ENCODE measurements at regions not wholly inside any gene's neighbourhood (a gene's known extent, or its start where the extent isn't known, plus 50 kb on each side); places are given as distances from the start of the nearest gene placed in this dataset.

DNA sequence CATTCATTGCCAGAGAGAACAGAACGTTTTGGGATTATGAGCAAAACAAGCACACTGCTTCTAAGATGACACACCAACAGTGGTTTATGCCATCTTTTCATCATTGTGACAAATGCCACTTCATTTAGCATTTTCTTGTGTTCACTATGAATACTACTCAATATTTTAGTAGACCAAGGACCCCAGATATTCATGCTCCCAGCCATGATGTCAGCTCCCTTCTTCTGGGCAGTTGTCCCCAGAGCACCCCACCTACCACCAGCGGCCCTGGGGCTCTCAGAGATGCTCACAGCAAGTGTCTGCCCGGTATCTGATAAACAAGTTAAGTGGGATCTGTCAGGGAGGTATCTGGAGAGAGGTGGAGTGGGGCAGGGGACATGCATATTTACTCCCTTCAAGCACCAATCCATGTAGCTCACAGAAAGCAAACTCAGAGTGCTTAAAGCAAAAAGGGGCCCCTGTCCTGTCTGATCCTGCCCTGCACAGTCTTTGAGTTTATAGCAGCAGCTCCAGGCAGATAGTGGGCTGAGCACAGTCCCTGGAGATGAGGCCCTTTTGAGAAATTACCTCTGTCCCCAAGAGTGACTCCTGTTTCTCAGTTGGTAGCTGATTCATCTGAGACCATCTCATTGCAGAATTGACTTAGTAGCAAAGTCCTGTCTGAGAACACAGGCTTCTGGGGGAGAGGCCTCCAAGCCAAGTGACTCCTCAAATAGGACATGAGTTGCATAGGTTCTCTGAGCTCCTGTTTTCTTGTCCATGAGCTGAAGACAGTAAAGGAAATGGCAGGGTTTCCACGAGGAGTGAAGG, 281.8 kb upstream of the KLF6 start:
- TF ChIP-seq GATA2 (IDR thresholded peaks at IDR 0.05; ENCODE audit: low read depth, low read length) (no peak), GATA3 (IDR thresholded peaks at IDR 0.05; ENCODE audit: low read depth, low read length) (no peak)

Data from SH-SY5Y (cell line).